Left colon (tissue), 2 donors: ENCODE measurements at regions not wholly inside any gene's neighbourhood (a gene's known extent, or its start where the extent isn't known, plus 50 kb on each side); places are given as distances from the start of the nearest gene placed in this dataset.
"Not testable (repeated sequence)": the region's sequence is repeated elsewhere in the genome, so short reads cannot be mapped to it uniquely, and the experiment has no call there.

Experiments
- ATAC-seq: fragments of 200-7000 bp; cut with Tn5 transposase; one replicate; pipeline ENCODE4 v1.9.1; 2020; ENCODE audit warnings: mild to moderate bottlenecking, moderate library complexity
- DNase-seq, 2 donors: peaks; one replicate each; pipeline ENCODE4 v3.0.0-alpha.2; 2020
- intact Hi-C, 2 donors: fragments of 100-400 bp; cut with DNase I in 1 of 2; cut with micrococcal nuclease in 1 of 2; formaldehyde crosslinking; loops; one replicate each; pipeline versions ENCODE4 v1.11.2 to v1.14.0; 2022; cut with DNase I, micrococcal nuclease
- donor health status: DM: no; HTN: no; CAD: no.
- donor health status: DM: yes; HTN: yes; CAD: no.

DNA sequence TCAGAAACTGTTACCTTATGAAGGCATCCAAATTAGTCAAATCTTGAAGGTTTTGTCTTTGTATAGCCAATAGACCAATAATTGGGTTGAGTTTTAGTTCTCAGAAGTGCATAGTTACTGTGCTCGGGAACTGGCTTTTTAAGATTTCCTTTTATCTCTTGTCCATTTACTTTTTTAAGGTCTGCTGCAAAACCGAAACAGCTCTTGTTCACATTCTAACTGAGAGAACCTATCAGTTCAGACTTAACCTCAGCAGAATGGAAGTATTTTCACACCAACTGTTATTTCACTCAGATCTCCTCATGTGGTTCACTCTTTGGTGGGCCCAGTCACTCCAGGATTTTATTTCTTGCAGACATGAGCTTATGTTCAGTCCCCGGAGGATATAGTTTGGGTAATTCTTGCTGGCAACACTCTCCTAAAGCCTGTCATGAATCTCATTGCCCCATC is 55.5 kb downstream of the TPBG start:
- DNase-seq (no peak), ATAC-seq (no peak)
- intact Hi-C loops: no loop called here

DNA sequence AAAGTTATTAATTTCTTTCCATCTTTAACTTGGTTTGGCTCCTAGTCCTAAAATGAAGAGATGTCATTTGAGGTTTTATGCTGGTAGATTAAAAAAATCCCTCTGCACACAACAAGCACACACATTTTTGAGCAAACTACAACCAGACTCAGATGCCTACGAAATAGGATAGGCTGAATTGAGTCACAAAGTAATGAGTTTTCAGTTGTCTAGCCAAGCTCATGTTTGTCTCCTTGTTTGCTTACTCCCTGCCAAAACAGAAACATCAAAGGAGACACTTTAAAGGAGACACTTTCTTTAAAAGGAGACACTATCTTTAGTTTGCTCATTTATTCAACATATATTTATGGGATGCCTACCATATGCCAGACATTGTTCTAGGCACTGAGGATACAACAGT is 56.2 kb downstream of the TPBG start:
- no peak for DNase-seq
- no peak for ATAC-seq
- intact Hi-C loops: no loop called here

DNA sequence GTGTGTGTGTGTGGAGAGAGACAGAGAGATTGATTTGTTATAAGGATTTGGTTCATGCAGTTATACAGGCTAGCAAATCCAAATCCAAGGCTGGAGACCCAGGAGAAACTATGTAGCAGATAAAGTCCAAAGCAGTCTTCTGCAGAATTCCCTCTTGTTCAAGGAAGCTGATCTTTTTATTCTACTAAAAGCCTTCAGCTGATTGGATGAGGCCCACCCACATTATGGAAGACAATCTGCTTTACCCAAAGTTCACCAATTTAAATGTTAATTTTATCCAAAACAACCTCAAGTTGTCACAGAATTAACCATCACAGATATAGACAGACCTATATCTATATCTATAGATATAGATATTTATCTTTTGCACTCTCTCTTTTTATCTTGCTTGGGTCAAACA is 67.0 kb downstream of the TPBG start:
- ATAC-seq (no peak), DNase-seq (no peak)
- intact Hi-C loops: no loop called here

DNA sequence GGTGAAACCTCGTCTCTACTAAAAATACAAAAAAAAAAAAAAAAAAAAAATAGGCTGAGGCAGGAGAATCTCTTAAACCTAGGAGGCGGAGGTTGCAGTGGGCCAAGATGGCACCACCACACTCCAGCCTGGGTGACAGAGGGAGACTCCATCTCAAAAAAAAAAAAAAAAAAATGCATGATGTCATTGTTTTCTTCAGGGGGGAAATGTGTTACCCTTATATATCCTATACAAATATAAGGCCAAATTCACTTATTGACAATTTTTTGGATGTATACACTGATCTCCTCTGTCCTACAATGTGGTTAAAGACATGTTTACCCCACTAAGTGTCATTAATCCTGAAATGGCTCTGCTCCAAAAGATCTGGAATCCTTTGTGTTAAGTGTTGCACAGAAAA is 73.1 kb downstream of the TPBG start:
- intact Hi-C loops: no loop called here
- DNase-seq: no peak
- ATAC-seq: no peak

DNA sequence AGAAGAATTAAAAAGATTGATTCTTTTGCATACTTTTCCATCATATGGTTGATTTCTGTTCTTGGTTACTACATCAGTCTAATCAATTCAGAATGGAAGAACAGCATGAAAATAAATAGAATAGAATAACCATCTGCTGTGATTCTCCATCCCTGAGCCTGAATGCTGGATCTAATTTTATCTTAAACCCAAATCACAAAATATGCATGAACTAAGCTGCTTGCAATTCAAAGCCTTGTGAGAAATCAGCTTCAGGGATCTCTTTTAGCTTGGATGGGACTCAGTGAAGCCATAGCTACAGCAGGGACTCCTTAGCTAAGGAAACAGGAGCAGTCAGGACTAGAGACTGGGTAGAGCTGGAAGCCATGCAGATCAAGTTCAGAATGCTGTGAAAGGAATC is 74.1 kb downstream of the TPBG start:
- DNase-seq (no peak), ATAC-seq (no peak)
- intact Hi-C loops: no loop called here

DNA sequence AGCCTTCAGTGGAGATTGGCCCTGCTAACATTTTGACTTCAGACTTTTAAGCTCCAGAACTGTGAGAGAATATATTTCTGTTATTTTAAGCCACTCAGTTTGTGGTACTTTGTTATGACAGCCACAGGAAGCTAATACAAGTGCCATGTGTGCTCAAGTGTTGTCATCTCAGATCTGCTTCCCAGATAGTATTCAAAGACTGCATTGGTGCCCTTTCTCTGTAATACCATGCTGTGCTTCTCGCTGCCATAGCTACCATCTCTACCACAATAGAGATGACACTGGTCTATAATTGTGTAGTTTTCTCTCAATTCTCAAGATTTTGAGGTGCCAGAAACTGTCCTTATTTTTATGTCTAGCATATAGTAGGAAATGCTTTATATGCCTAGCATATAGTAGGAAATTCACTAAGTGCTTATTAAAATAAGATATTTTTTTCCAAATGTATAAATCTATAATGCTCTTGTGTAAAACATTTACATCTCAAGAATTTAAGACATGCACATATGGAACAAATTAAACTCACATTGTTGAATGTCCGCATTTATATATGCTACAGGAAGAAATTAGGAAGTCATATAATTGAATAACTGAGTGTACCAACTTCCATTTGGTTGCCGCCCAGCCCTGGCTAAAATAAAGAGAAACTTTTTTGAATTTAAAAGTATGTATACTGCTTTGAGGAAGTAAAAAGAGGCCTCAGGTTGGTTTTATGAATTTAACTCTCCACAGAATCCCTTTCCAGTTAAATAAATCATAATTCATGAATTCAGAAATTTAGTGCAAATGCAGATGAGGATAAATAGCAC is 77.6 kb downstream of the TPBG start:
- intact Hi-C loops: no loop called here
- ATAC-seq: no peak
- DNase-seq: no peak

DNA sequence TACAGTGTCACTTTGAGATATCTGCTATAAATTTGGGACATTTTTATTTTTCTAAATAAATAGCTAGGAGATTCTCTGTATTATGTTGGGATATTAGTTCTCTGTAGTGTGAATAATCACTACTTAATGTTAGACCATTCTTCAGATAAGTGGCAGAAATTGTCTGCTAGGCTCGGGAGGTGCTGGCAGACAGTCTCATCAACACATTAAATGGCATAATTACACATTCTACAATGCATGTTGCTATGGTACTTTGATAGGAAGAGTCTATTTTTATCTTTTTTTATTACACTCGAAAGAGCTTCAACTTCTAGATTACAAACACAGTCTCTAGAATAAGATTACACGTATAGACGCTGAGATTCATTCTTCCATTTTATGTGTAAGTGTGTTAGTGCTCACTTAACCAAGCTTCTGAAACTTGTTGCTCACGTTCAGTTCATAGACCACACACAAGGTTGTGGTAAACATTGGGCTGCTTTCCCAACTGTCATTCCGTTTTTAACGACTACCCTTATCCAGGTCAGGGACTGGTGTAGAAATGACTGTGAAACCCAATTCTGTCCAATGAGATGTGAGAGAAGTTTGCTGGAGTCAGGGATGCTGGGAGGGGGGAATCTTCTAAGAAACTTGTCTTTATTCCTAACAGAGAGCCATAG is 78.6 kb downstream of the TPBG start:
- DNase-seq: no peak
- intact Hi-C loops: no loop called here
- ATAC-seq: no peak

DNA sequence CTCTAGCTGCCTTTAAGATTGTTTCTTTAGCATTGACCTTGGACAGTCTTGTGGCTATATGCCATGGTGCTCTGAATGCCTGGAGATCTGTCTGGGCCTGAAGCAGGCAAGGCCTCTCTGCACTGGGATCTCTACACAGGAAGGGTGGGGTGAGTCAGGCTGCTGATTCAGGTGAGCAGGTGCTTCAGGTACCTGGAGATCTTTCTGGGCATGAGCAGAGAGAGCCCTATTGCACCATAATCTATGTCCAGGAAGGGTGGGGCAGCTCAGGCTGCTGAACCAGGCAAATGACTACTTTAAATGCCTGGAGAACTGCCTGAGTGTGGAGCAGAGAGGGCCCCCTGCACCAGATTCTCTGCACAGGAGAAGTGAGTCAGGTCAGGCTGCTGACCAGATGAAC is 94.5 kb downstream of the TPBG start:
- DNase-seq: no peak
- intact Hi-C loops: no loop called here
- ATAC-seq: no peak

DNA sequence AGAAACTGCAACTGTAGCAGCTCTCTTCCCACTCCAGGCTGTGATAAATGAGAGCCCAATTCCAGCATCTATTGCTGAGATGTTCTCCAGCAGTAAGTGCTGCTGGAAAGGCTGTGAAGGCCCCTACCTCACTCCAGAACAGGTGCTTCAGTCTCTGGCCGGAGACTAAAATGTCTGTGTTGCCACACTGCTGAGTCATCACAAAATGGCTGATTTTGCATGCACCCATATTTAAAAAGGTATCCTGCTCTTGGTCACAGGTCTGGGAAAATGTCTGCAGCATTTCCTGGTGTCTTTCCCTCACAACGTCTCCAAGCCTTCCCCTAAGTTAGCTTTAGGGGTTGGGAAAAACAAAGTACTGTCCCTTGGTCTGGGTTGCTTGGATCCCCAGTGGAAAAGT is 95.1 kb downstream of the TPBG start:
- DNase-seq (no peak), ATAC-seq (no peak)
- intact Hi-C loops: no loop called here

DNA sequence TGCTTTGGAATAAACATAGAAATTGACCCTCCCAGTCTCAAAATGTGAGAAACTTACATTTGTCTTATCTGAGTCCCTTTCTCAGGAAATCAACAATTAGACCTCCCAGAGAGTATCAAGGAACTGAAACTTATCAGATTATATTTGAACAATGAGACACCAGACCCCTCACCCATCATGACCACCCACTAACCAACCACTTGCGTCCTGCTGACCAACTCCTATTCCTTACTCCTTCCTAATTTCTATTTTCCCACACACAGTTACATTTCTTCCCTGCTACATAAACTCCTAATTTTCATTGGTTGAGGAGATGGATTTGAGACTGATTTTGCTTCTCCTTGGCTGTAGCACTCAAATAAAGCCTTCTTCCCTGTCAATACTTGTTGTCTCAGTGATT is 97.9 kb downstream of the TPBG start:
- no peak for ATAC-seq
- intact Hi-C loops: no loop called here

DNA sequence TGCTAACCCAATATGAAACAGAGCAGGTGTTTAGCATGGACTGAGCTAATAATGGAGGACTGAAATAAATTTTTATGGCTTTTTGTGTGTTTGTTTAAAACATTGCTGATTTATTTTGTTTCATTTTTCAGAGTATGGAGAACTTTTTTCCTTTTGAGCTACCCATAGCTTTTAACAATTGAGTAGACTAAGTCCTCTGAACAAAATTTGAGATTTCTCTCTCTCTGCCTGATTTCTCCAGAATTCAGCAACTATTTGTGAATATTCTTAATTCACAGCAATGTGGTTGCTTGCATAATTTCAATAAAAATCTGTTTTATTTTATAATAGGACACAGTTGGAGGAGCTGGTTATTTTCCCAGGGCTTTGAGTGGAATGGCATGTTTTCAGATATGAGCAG is 103.7 kb downstream of the TPBG start:
- ATAC-seq (no peak), DNase-seq (no peak)
- intact Hi-C loops: no loop called here

More for the DNA sequence above, 97.9 kb downstream of the TPBG start:
- no peak for DNase-seq

DNA sequence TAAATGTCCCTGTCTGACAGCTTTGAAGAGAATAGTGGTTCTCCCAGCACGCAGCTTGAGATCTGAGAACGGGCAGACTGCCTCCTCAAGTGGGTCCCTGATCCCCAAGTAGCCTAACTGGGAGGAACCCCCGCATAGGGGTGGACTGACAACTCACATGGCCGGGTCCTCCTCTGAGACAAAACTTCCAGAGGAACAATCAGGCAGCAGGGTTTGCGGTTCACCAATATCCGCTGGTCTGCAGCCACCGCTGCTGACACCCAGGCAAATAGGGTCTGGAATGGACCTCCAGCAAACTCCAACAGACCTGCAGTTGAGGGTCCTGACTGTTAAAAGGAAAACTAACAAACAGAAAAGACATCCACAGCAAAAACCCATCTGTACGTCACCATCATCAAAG is 106.5 kb downstream of the TPBG start:
- intact Hi-C loops, DNase-seq, ATAC-seq: not testable (repeated sequence)

DNA sequence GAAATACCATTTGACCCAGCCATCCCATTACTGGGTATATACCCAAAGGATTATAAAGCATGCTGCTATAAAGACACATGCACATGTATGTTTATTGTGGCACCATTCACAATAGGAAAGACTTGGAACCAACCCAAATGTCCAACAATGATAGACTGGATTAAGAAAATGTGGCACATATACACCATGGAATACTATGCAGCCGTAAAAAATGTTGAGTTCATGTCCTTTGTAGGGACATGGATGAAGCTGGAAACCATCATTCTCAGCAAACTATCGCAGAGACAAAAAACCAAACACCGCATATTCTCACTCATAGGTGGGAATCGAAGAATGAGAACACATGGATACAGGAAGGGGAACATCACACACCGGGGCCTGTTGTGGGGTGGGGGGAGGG is 111.5 kb downstream of the TPBG start:
- ATAC-seq, DNase-seq, intact Hi-C loops: not testable (repeated sequence)

DNA sequence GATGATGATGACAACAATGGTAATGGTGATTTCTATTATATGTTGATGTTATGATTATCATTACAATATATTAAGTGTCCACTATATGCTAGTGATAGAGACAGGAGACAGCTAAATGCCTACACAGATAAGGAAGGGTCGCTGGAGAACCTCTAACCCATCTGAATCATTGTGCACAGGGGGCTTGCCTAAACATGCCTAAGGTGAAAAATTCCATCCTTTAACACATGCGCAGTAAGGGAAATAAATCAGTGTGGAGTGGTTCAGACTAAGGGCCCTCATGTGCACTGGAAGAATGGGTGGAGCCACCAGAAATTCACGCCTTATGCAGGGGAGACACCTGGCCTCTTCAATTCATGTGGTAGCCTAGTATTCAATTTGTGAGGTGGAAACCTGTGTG is 120.4 kb downstream of the TPBG start:
- no peak for DNase-seq
- intact Hi-C loops: no loop called here
- ATAC-seq: no peak

DNA sequence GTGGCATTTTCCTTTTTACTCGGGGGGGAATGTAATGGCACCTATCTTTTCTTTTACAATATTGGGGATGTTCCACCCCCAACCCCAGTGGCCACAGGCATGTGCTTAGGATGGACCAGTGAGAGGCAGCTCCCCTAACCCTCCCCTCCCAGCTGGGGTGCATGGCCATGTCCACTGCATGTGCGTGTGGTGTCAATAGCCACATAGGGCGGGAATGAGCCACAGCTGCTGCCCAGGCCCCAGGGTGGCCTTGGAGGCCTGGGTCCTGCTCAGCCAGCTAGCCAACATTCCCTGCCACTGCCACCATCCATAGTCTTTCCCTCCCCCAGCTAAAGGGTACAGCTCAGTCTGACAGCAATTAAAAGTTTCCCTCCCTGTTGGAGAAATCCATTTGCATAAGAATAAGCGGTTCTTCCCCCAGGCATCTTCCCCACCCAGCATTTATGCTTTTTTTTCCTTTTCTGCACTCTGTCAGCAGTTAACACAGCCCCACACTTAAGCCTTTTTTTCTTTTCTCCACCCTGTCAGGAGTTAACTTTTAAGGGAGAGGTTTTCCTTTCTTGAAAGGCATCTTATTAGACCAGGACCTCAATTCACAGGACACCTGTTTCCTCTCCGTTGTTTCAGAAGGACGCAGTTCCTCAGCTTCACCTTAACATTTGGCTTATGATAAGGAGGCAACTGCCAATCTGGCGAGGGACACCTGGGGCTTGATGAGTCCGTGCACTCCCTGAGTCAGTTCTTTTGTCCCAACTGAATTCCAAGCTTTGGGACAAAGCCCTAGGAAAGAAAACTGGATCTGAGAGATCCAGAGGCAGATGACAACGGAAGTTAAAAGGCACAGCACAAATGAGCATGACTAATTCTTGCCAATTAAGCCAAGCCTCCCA is 121.4 kb downstream of the TPBG start:
- intact Hi-C loops: no loop called here
- DNase-seq: no peak
- no peak for ATAC-seq

DNA sequence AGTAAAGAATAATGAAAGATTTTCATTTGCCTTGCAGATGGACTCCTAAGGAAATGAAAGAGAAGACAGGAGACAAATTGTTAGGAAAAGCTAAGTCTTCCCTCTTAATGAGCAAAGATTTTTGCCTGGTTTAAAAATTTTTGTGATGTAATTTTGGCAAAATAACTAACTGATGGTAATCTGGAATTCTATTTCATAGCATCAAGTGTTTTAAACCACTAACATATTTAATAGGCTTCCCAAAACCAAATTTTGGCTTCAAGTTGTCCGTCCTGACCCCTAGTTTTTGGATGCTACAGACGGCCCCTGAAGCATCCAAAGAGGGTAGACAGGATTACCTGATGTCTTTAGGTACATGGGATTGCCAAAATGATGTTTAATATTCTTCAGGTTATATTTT is 124.3 kb downstream of the TPBG start:
- ATAC-seq (no peak), DNase-seq (no peak)
- intact Hi-C loops: no loop called here

DNA sequence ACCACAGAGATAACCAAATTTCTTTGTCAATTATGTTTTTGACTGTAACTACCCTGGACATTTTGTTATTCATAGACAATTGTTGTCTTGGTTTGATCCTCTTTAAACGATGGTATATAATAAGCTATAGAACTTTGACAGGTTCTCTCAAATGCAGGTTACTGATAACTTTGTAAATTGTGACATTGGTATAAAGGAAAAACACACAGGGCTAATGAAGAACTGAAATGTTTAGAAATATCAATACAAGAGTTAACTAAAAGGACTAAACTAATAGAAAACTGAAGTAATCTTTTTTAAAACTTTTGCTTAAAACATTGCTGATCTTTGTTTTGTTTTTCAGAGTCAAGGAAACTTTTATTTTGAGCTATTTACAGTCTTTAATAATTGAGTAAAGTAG is 124.8 kb downstream of the TPBG start:
- intact Hi-C loops: no loop called here
- no peak for DNase-seq
- ATAC-seq: no peak

DNA sequence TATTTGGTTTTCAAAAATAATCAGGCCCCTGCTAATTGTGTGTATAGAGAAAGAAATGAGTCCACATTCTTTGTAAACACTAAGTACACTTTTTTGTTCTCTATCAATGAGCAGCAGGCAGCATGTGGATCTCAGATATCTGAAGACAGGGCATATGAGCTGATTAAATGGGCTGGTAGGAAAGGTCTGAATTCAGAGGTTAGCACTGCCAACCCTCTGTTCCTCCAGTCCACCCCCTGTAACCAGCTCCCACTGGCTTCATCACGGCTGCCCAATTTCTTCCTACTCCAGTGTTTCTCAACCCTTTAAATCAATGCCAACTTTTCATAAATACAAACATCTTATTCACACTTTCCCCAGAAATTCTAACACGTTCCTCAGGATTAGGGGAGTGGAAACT is 128.5 kb downstream of the TPBG start:
- DNase-seq (no peak), ATAC-seq (no peak)
- intact Hi-C loops: no loop called here

DNA sequence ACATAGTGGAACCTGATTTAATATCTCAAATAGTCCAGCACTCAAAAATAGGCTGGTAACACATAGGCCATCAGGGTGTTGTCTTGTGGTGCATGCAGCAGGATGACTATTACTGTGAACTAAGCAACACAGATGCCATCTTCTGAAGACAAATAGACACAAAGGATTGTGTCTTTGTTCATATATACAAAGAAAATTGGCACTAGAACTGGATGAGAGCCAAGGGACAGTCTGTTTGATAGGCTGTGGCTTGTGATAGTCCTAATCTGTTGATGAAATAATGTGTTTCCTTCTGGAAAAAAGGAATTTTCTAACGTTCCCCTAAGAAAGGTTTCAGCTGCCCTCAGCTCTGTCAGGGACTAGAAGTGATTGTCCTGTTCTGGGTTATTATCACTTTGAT is 129.8 kb downstream of the TPBG start:
- DNase-seq (no peak), ATAC-seq (no peak)
- intact Hi-C loops: no loop called here

DNA sequence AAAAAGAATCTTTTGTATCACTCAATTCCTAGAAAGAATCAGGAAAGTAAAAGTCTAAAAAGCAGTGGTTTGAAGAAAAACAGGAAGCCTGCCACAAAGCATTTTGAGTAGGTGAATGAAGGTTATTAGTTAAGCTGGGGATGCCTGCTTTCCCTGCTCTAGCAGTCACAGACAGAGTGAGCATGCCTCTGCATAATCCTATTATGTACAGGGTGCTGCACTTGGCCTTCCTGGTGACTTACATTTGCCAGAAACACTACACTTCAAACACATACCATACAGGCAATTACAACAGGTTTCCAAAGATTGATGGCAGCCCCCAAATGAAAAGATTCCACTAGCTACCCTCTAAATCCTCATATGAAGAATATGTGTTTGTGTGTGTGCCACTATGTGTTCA is 130.8 kb downstream of the TPBG start:
- DNase-seq (no peak), ATAC-seq (no peak)
- intact Hi-C loops: no loop called here
